ENCODE measurements at regions not wholly inside any gene's neighbourhood (a gene's known extent, or its start where the extent isn't known, plus 50 kb on each side); places are given as distances from the start of the nearest gene placed in this dataset.
A peak's percentile ranks its signal among the peaks of the same experiment; 100 is the strongest.

DNA sequence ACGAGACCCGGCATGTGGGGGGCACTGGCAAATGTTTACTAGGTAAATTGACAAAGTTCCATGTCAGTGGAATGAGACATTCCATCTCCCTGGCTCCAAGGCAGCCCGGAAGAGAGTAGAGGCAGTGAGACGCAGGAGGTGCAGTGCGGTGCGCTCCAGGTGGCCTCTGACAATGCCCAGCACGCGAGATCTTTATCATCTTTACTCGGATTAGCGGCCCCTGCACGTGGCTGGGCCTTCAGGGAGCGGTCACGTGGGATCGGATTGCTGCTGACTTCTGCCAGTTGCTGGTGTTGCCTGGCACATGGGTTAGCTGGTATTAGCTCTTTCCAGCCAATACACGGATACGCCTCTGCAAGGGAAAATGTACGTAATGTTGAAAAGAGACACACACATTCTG, 151.2 kb upstream of the ALKAL2 start:
- Histone ChIP-seq H3K4me3 (no peak overlapping the region), H3K9me3 (no peaks in the 10 kb centered on the region), H3K4me1 (peaks cover 10% of the 10 kb centered on the region), H3K27ac (no peak overlapping the region), H3K27me3 (no peaks in the 10 kb centered on the region), H3K36me3 (replicated peaks in 1 of 2; ENCODE audit: insufficient read depth in 1 of 2, low read depth in 2 of 2) (no peaks in the 10 kb centered on the region)
- peak; percentile 28 for ATAC-seq
- TF ChIP-seq, protein P1, sequence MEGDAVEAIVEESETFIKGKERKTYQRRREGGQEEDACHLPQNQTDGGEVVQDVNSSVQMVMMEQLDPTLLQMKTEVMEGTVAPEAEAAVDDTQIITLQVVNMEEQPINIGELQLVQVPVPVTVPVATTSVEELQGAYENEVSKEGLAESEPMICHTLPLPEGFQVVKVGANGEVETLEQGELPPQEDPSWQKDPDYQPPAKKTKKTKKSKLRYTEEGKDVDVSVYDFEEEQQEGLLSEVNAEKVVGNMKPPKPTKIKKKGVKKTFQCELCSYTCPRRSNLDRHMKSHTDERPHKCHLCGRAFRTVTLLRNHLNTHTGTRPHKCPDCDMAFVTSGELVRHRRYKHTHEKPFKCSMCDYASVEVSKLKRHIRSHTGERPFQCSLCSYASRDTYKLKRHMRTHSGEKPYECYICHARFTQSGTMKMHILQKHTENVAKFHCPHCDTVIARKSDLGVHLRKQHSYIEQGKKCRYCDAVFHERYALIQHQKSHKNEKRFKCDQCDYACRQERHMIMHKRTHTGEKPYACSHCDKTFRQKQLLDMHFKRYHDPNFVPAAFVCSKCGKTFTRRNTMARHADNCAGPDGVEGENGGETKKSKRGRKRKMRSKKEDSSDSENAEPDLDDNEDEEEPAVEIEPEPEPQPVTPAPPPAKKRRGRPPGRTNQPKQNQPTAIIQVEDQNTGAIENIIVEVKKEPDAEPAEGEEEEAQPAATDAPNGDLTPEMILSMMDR (IDR thresholded peaks at IDR 0.05) = no peak
- TF ChIP-seq POLR2A (IDR thresholded peaks at IDR 0.05) = no peak
- WGBS, 2 donors = 67 to 70% methylated on average over 13 to 17 of the region's 17 CpGs
- intact Hi-C loops (cut with DNase I) = no loop called here
- DNase-seq = no peak

GRCh38 chr2:437756-438393, 150.0 kb upstream of the ALKAL2 start:
- TF ChIP-seq, protein P1 (IDR thresholded peaks at IDR 0.05) = no peak
- no peak for TF ChIP-seq POLR2A (IDR thresholded peaks at IDR 0.05)
- DNase-seq (peak; percentile 52 to 73 (median 65)), ATAC-seq (peak; percentile 83)
- Histone ChIP-seq H3K4me3 (no peak overlapping the region), H3K36me3 (replicated peaks in 1 of 2; ENCODE audit: insufficient read depth in 1 of 2, low read depth in 2 of 2) (no peaks in the 10 kb centered on the region), H3K27ac (peak overlapping the region in 2 of 4 donors; percentile 37 to 59), H3K9me3 (no peaks in the 10 kb centered on the region), H3K4me1 (peaks cover 10% of the 10 kb centered on the region), H3K27me3 (no peaks in the 10 kb centered on the region)
- intact Hi-C loops (cut with DNase I) = no loop called here
- WGBS, 2 donors = 16 to 18% methylated on average over 15 of the region's 15 CpGs

DNA sequence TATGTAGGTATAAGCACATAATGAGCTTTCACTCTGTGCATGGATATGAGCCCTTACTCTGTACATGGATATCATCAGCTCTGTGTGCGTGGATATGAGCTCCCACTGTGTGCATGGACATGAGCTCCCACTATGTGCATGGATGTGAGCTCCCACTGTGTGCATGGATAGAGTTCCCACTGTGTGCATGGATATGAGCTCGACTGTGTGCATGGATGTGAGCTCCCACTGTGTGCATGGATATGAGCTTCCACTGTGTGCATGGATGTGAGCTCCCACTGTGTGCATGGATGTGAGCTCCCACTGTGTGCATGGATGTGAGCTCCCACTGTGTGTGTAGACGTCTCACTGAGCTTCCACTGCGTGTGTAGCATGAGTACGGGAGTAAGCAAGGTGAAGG, 149.3 kb upstream of the ALKAL2 start:
- no peak overlapping the region for H3K4me3 ChIP-seq
- no peaks in the 10 kb centered on the region for H3K9me3 ChIP-seq
- H3K36me3 ChIP-seq (replicated peaks in 1 of 2; ENCODE audit: insufficient read depth in 1 of 2, low read depth in 2 of 2) = no peaks in the 10 kb centered on the region
- WGBS, 2 donors = 58% methylated on average over 5 of the region's 5 CpGs
- intact Hi-C loops (cut with DNase I) = no loop called here
- no peaks in the 10 kb centered on the region for H3K27me3 ChIP-seq
- TF ChIP-seq, protein P1 (IDR thresholded peaks at IDR 0.05) = no peak
- no peak for TF ChIP-seq POLR2A (IDR thresholded peaks at IDR 0.05)
- ATAC-seq (no peak), DNase-seq (no peak)
- H3K27ac ChIP-seq = no peak overlapping the region
- peaks cover 10% of the 10 kb centered on the region for H3K4me1 ChIP-seq

DNA sequence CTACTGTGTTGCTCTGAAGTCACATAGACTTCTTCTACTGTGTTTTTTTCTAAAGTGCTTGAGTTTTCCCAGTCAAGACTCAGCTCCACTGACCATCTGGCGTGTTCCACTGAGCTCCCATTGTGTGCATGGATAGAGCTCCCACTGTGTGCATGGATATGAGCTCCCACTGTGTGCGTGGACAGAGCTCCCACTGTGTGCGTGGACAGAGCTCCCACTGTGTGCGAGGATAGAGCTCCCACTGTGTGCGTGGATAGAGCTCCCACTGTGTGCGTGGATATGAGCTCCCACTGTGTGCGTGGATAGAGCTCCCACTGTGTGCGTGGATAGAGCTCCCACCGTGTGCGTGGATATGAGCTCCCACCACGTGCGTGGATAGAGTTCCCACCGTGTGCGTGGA, 148.3 kb upstream of the ALKAL2 start:
- WGBS, 2 donors = 84 to 87% methylated on average over 13 to 14 of the region's 14 CpGs
- TF ChIP-seq POLR2A (IDR thresholded peaks at IDR 0.05) = no peak
- TF ChIP-seq, protein P1 (IDR thresholded peaks at IDR 0.05) = no peak
- intact Hi-C loops (cut with DNase I) = no loop called here
- H3K27ac ChIP-seq = no peak overlapping the region
- no peaks in the 10 kb centered on the region for H3K27me3 ChIP-seq
- no peak overlapping the region for H3K4me3 ChIP-seq
- DNase-seq = no peak
- peaks cover 10% of the 10 kb centered on the region for H3K4me1 ChIP-seq
- no peaks in the 10 kb centered on the region for H3K9me3 ChIP-seq
- no peaks in the 10 kb centered on the region for H3K36me3 ChIP-seq (replicated peaks in 1 of 2; ENCODE audit: insufficient read depth in 1 of 2, low read depth in 2 of 2)
- ATAC-seq = no peak

DNA sequence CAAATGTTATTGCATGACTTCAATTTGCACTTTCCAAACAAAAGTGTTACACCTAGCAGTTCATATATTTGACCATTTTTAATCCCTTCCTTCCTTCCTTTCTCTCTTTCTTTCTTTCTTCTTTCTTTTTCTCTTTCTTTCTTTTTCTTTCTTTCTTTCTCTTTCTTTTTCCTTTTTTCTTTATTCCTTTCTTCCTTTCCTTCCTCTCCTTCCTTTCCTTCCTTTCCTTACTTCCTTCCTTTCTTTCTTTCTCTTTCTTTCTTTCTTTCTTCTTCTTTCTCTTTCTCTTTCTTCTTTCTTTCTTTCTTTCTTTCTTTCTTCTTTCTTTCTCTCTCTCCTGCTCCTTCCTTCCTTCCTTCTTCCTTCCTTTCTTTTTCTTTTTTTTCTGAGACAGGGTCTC, 146.7 kb upstream of the ALKAL2 start:
- H3K4me1 ChIP-seq = peaks cover 10% of the 10 kb centered on the region
- H3K27me3 ChIP-seq = no peaks in the 10 kb centered on the region
- intact Hi-C loops (cut with DNase I) = no loop called here
- H3K9me3 ChIP-seq = no peaks in the 10 kb centered on the region
- DNase-seq (no peak), ATAC-seq (no peak)
- no peaks in the 10 kb centered on the region for H3K36me3 ChIP-seq (replicated peaks in 1 of 2; ENCODE audit: insufficient read depth in 1 of 2, low read depth in 2 of 2)
- no peak for TF ChIP-seq POLR2A (IDR thresholded peaks at IDR 0.05)
- TF ChIP-seq, protein P1 (IDR thresholded peaks at IDR 0.05) = no peak
- H3K4me3 ChIP-seq = no peak overlapping the region
- no peak overlapping the region for H3K27ac ChIP-seq

Measured in body of pancreas (tissue), 4 donors.